ENCODE measurements at regions not wholly inside any gene's neighbourhood (a gene's known extent, or its start where the extent isn't known, plus 50 kb on each side); places are given as distances from the start of the nearest gene placed in this dataset.

DNA sequence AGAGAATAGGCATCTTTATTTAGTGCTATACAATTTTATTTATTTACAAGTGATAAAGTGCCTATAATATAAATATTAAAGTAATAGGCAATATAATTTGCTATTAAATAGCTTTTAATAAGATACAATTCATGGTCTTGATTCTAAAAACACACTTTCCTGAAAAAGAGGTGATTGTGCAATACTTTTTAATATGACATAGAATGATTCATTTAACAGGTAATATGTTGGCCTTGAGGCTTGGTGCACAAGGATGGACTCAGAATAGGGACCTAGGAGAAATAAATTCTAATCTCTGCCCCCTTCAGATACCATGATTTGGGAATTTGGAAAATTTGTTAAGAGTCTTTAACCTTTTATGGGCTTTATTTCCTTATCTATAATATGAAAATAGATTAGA is 149.9 kb upstream of the FUT9 start:
- TF ChIP-seq, protein P1, sequence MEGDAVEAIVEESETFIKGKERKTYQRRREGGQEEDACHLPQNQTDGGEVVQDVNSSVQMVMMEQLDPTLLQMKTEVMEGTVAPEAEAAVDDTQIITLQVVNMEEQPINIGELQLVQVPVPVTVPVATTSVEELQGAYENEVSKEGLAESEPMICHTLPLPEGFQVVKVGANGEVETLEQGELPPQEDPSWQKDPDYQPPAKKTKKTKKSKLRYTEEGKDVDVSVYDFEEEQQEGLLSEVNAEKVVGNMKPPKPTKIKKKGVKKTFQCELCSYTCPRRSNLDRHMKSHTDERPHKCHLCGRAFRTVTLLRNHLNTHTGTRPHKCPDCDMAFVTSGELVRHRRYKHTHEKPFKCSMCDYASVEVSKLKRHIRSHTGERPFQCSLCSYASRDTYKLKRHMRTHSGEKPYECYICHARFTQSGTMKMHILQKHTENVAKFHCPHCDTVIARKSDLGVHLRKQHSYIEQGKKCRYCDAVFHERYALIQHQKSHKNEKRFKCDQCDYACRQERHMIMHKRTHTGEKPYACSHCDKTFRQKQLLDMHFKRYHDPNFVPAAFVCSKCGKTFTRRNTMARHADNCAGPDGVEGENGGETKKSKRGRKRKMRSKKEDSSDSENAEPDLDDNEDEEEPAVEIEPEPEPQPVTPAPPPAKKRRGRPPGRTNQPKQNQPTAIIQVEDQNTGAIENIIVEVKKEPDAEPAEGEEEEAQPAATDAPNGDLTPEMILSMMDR (conservative IDR thresholded peaks at IDR 0.05; ENCODE audit: low read depth in 2 of 2), result no peak
- TF ChIP-seq EZH2phosphoT487 (IDR thresholded peaks at IDR 0.05; ENCODE audit: unreplicated experiment), result no peak
